HG03442 (cell line): ENCODE measurements at regions not wholly inside any gene's neighbourhood (a gene's known extent, or its start where the extent isn't known, plus 50 kb on each side); places are given as distances from the start of the nearest gene placed in this dataset.
"Not testable (repeated sequence)": the region's sequence is repeated elsewhere in the genome, so short reads cannot be mapped to it uniquely, and the experiment has no call there.

Source experiments
- ATAC-seq: cut with Tn5 transposase; IDR thresholded peaks from one replicate; pipeline ENCODE4 v1.9.1; 2021; ENCODE audit warnings: mild to moderate bottlenecking, moderate library complexity; ENCODE audit not compliant: unreplicated experiment

DNA sequence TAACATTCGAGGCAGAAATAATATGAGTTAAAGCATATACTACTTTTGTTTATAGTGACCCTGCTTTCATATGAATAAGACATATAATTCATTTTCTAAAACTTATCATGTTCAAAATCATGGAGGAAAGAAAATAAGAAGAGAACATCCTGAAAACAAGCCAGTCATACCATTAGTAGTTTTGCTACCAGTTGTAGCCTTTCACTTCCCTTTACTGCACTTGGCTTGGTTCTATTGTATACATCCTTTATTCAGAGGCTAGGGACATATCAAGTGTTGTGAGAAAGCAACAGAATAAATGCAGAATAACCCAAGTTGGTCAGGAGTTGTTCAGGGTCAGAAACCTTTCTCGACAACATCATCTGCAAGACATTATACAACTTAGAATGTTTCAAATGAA, 598.7 kb downstream of the SOX5 start:
- ATAC-seq: peak; percentile 91

GRCh38 chr12:23352670-23353069, 596.8 kb downstream of the SOX5 start:
- ATAC-seq: no peak

DNA sequence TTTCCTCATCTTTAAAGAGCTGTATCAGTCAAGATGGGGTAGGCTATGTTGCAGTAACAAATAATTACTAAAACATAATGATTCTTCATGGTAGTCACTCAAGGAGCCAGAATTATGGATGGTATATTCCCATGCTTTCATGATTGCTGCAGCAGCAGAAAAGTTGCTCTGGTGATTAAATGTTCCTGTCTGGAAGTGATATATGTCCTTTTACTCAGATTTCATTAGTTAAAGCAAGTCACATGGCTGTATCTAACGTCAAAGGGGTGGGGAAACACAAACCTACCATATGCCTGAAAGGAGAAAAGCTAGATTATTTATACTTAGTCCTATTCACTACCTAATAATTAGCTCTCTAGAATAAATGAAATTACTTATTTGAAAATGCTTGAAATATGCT, 594.7 kb downstream of the SOX5 start:
- no peak for ATAC-seq

DNA sequence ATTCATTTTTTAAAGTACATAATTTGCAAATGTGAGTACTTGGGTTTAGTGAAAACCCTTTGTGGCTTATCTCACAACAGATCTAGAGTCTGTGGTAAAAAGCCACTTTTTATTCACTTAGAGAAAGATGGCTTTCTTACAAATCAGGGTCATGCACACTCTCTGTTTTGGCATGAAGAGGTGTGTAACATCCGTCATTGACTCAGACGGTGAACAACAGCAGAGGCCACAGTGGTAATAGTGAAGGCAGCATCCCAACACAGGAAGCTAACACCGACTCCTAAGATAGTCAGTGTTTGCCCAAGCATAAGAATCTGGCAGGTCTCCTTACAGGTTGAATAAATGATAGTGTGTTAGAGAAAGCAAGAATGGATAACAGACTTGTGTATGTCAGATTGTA, 593.0 kb downstream of the SOX5 start:
- ATAC-seq: no peak

- ATAC-seq: no peak
Observed at GRCh38 chr12:23356927-23357708, 592.4 kb downstream of the SOX5 start.

- ATAC-seq: no peak
Observed at GRCh38 chr12:23359975-23360701, 589.3 kb downstream of the SOX5 start.

DNA sequence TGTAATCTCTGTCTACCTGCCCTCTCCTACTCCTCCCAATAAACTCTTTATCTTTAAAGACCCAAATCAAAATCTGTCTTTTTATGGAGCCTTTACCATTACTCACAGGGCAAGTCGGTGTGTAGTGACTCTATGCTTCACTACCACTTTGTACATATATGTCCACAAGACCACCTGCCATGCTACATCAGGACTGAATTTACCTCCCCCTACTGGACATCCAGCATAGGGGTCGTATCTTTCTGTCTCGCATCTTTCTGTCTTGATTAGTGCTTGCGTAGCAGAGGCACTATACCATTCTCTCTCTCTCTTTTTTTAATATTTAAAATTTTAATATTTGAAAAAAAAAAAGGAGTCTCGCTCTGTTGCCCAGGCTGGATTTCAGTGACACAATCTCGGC, 587.5 kb downstream of the SOX5 start:
- no peak for ATAC-seq

GRCh38 chr12:23368590-23368989, 580.9 kb downstream of the SOX5 start:
- ATAC-seq: no peak

DNA sequence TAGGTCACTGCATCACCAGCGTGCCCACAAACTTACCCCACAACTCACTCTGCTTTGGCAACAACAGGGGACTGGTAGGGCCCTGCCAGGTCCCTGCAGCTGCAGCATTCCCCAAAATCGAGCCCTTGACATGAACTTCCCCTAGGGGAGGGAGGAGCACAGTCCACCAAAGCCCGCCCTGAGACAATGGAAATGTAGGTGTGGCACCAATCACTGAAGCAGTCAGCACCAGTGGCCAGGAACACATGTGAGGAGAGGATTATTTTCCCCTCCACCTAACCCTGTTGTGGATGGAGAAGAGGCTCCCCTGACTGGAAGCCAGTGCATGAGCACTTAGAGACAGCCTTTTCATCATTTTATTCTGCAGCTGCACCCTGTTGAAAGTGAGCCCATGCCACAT, 573.8 kb downstream of the SOX5 start:
- ATAC-seq: no peak

DNA sequence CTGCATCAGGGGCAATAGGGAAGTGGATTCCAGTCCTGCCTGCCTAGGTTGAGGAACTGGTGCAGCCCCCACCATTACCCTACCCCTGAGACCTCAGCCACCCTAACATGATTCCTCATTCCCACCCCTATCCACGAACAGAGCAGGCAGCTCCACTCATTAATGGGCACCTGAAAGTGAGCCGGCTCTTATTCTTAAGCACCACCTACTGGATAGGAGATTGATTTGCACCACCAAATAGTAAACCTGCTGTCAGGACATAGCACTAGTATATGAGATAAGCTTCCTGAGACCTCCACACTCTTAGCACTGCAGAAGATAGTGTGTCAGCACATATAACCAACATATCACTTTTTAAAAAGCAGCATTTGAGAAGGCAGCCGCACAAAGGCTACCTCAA, 573.2 kb downstream of the SOX5 start:
- no peak for ATAC-seq

DNA sequence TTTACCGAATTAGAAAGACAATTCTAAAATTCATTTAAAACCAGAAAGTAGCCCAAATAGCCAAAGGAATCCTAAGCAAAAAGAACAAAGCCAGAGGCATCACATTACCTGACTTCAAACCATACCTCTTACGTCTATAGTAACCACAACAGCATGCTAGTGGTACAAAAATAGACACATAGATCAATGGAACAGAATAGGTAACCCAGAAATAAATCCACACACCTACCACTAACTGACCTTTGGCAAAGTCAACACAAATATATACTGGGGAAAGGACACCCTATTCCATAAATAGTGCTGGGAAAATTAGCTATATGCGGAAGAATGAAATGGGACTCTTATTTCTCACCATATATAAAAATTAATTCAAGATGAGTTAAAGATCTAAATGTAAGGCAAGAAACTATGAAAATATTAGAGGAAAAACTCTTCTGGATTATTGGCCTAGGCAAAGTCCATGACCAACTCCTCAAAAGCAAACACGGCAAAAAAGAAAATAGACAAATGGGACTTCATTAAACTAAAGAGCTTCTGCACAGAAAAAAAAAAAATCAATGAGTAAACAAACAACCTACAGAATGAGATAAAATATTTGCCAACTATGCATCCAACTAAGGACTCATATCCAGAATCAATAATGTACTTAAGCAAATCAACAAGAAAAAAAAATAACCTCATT, 568.9 kb downstream of the SOX5 start:
- ATAC-seq: no peak

- not testable (repeated sequence) for ATAC-seq
Observed at GRCh38 chr12:23388898-23389297, 560.6 kb downstream of the SOX5 start.

DNA sequence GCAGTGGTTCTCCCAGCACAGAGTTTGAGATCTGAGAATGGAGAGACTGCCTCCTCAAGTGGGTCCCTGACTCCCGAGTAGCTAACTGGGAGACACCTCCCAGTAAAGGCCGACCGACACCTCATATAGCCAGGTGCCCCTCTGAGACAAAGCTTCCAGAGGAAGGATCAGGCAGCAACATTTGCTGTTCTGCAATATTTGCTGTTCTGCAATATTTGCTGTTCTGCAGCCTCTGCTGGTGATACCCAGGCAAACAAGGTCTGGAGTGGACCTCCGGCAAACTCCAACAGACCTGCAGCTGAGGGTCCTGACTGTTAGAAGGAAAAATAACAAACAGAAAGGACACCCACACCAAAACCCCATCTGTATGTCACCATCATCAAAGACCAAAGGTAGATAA, 560.2 kb downstream of the SOX5 start:
- ATAC-seq: not testable (repeated sequence)

DNA sequence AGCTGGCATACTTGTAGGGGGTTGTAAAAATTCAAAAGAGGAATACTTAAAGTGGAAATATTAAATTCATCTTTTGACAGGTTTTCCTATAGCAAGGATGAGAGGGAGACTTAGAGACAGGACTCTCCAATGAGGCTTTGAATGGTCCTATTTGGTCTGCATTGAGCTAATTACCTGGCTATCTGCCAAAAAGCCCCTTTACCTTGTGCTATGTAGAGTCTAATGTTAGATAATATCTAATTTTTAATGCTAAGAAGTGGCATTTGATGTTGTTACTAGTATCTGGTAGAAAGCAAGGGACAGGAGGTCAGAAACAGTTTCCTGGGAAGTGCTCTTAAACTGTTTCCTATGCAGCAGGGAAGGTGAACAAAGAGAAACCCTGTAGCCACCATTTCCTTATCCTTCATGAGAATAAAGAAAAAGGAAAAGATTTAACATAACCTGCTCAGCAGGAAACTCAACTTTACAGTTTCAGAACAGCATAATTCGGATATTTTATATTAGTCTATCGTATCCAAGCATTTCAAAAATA, 550.0 kb downstream of the SOX5 start:
- no peak for ATAC-seq

GRCh38 chr12:23415180-23415579, 534.3 kb downstream of the SOX5 start:
- ATAC-seq: no peak

GRCh38 chr12:23421556-23421955, 527.9 kb downstream of the SOX5 start:
- ATAC-seq: no peak

- ATAC-seq: no peak
Observed at GRCh38 chr12:23423097-23423687, 526.3 kb downstream of the SOX5 start.

DNA sequence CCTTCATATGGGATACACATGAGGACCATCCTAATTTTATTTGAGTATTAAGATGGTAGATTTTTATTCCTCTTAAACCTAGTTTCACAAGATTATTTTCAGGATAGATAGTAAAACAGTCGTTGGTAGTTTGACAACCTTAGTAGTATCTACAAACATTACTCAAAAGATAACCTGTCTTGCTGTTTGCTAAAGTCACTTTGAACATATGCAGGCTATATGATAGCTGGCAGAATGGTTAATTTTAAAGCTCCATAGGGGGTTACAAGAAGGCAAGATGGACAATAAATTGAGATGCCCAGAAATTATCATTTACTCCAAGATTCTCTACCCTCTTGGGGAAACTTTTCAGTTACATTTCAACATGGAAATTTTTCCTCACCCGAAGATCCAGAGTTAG, 525.7 kb downstream of the SOX5 start:
- no peak for ATAC-seq

GRCh38 chr12:23424685-23425084, 524.8 kb downstream of the SOX5 start:
- no peak for ATAC-seq

DNA sequence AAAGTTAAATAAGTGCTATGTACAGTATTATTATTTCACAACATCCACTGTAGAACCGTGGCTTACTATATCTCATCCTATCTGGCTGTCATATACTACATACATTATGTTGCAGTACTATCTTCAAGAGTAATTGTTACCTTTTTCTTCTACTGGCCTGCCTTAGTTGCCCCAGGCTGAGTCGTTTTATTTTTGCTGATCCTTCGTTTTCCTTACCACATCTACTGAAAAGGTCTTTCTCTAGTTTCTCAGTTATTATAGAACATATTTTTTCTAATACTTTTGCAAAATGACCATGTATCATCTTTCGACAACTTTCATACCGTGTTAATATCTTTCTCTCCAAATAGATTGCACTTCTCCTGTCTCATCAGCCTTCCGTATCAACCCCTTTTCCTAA, 523.1 kb downstream of the SOX5 start:
- no peak for ATAC-seq

DNA sequence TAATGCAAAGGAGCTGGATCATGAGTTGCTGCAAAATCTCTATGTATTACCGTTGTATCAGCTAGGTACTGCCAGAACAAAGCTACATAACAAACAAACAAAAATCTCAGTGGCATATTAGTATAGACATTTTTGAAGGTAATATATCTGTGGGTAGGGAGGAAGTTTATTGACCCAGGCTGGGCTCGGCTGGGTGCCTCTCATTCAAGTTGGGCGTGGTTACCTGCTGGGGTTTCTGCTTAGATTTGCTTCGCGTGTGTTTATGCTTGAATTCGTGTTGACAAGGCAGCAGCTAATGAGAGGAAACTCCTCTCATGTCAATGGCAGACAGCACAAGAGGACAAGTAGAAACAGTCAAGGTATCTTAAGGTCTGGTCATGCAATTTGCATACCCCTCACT, 520.7 kb downstream of the SOX5 start:
- no peak for ATAC-seq
